ENCODE measurements at regions not wholly inside any gene's neighbourhood (a gene's known extent, or its start where the extent isn't known, plus 50 kb on each side); places are given as distances from the start of the nearest gene placed in this dataset.

DNA sequence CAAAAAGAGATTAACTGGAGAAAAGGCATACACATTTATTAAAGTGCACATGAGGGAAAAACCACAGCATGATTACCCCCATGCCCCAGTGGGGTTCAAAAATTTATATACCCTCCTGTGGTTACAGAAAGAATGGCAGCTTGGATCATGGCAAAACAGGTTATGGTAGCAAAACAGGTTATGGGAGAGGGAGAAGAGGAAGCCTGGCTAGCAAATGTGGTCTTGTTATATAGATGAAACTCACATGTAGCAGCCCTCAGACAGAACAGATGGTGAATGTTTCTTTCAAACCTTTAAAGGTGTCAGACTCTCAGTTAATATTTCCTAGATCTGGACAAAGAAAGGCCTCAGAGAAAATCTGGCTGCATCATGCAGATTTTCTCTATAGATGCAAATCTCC lies 178.2 kb upstream of the ZC3H15 start:
- TF ChIP-seq, protein P1, sequence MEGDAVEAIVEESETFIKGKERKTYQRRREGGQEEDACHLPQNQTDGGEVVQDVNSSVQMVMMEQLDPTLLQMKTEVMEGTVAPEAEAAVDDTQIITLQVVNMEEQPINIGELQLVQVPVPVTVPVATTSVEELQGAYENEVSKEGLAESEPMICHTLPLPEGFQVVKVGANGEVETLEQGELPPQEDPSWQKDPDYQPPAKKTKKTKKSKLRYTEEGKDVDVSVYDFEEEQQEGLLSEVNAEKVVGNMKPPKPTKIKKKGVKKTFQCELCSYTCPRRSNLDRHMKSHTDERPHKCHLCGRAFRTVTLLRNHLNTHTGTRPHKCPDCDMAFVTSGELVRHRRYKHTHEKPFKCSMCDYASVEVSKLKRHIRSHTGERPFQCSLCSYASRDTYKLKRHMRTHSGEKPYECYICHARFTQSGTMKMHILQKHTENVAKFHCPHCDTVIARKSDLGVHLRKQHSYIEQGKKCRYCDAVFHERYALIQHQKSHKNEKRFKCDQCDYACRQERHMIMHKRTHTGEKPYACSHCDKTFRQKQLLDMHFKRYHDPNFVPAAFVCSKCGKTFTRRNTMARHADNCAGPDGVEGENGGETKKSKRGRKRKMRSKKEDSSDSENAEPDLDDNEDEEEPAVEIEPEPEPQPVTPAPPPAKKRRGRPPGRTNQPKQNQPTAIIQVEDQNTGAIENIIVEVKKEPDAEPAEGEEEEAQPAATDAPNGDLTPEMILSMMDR (IDR thresholded peaks at IDR 0.05; ENCODE audit: extremely low read depth in 1 of 2, insufficient read depth in 1 of 2, low read depth in 1 of 2, low read length in 2 of 2) = no peak
- no peak for TF ChIP-seq POLR2A (IDR thresholded peaks at IDR 0.05; ENCODE audit: low read depth, low read length)
- no peak for TF ChIP-seq MYC (IDR thresholded peaks at IDR 0.05; ENCODE audit: low read depth, low read length)
- no peak for TF ChIP-seq EZH2 (IDR thresholded peaks at IDR 0.05; ENCODE audit: borderline replicate concordance, low read depth, low read length, severe bottlenecking)

Data from endothelial cell of umbilical vein (primary cell).